Colonic mucosa (tissue), 4 donors: ENCODE measurements at regions not wholly inside any gene's neighbourhood (a gene's known extent, or its start where the extent isn't known, plus 50 kb on each side); places are given as distances from the start of the nearest gene placed in this dataset.
"Not testable (repeated sequence)": the region's sequence is repeated elsewhere in the genome, so short reads cannot be mapped to it uniquely, and the experiment has no call there.

Source experiments
- DNase-seq: peaks from one replicate; pipeline ENCODE4 v3.0.0-alpha.2; 2020
- H3K27ac ChIP-seq: fragments of 200-600 bp; one replicate; pipeline ENCODE4 v1.8.0; 2021
- H3K27me3 ChIP-seq: fragments of 200-600 bp; one replicate; pipeline ENCODE4 v1.8.0; 2021
- H3K36me3 ChIP-seq: fragments of 200-600 bp; one replicate; pipeline ENCODE4 v1.8.0; 2021
- H3K4me1 ChIP-seq: fragments of 200-600 bp; one replicate; pipeline ENCODE4 v1.8.0; 2021; ENCODE audit warnings: mild to moderate bottlenecking
- H3K4me3 ChIP-seq: fragments of 200-600 bp; one replicate; pipeline ENCODE4 v1.8.0; 2021
- H3K9ac ChIP-seq, 2 donors: one replicate each; pipeline ENCODE4 v1.7.0; 2013; ENCODE audit warnings: control low read depth in 2 of 2, low read depth in 2 of 2, low read length in 2 of 2
- H3K9me3 ChIP-seq: fragments of 200-600 bp; one replicate; pipeline ENCODE4 v1.8.0; 2021
- CTCF ChIP-seq: fragments of 200-600 bp; IDR thresholded peaks from one replicate; pipeline ENCODE4 v1.8.0; 2022; ENCODE audit warnings: antibody characterized with exemption, mild to moderate bottlenecking
- intact Hi-C: fragments of 100-400 bp; cut with DNase I; formaldehyde crosslinking; loops from one replicate; pipeline ENCODE4 v1.14.1; 2022
- donor health status: healthy.
- donor health status: DM: no; HTN: no; CAD: no.
- donor health status: DM: no; HTN: no; CAD: no.

- DNase-seq: no peak
- no peak overlapping the region for H3K9ac ChIP-seq
- H3K27me3 ChIP-seq: no peaks in the 10 kb centered on the region
- no peak for TF ChIP-seq CTCF
- no peaks in the 10 kb centered on the region for H3K9me3 ChIP-seq
- no peaks in the 10 kb centered on the region for H3K4me1 ChIP-seq
- H3K27ac ChIP-seq: no peak overlapping the region
- no peaks in the 10 kb centered on the region for H3K36me3 ChIP-seq
- no peak overlapping the region for H3K4me3 ChIP-seq
- intact Hi-C loops: no loop called here
Observed at GRCh38 chr5:102668220-102668932, 86.7 kb upstream of the PAM start.

GRCh38 chr5:102670224-102670836 is 84.8 kb upstream of the PAM start:
- H3K4me1 ChIP-seq: no peaks in the 10 kb centered on the region
- H3K27me3 ChIP-seq: no peaks in the 10 kb centered on the region
- no peaks in the 10 kb centered on the region for H3K36me3 ChIP-seq
- H3K9ac ChIP-seq: no peak overlapping the region
- H3K4me3 ChIP-seq: no peak overlapping the region
- intact Hi-C loops: no loop called here
- no peak overlapping the region for H3K27ac ChIP-seq
- no peak for DNase-seq
- no peaks in the 10 kb centered on the region for H3K9me3 ChIP-seq
- TF ChIP-seq CTCF: no peak

- H3K36me3 ChIP-seq, H3K27me3 ChIP-seq, H3K27ac ChIP-seq, H3K9me3 ChIP-seq, DNase-seq, H3K4me1 ChIP-seq, H3K9ac ChIP-seq, H3K4me3 ChIP-seq, intact Hi-C loops: not testable (repeated sequence)
Observed at GRCh38 chr5:102671033-102671734, 83.9 kb upstream of the PAM start.

GRCh38 chr5:102678267-102679058 is 76.6 kb upstream of the PAM start:
- Histone ChIP-seq H3K36me3 (no peaks in the 10 kb centered on the region), H3K27me3 (no peaks in the 10 kb centered on the region), H3K4me3 (no peak overlapping the region), H3K27ac (no peak overlapping the region), H3K9ac (no peak overlapping the region), H3K9me3 (no peaks in the 10 kb centered on the region), H3K4me1 (no peaks in the 10 kb centered on the region)
- DNase-seq: no peak
- no peak for TF ChIP-seq CTCF
- intact Hi-C loops: no loop called here

GRCh38 chr5:102681403-102681983 is 73.6 kb upstream of the PAM start:
- Histone ChIP-seq H3K9ac (no peak overlapping the region), H3K4me3 (no peak overlapping the region), H3K4me1 (no peaks in the 10 kb centered on the region), H3K27ac (no peak overlapping the region), H3K36me3 (no peaks in the 10 kb centered on the region), H3K27me3 (no peaks in the 10 kb centered on the region), H3K9me3 (no peaks in the 10 kb centered on the region)
- TF ChIP-seq CTCF: peak; percentile 74
- intact Hi-C loops: no loop called here
- DNase-seq: peak; percentile 72
